GM23338 (cell line): ENCODE measurements at regions not wholly inside any gene's neighbourhood (a gene's known extent, or its start where the extent isn't known, plus 50 kb on each side); places are given as distances from the start of the nearest gene placed in this dataset.

Experiments used
- ATAC-seq: fragments of 200-7000 bp; cut with Tn5 transposase; 3 replicates; pipeline ENCODE4 v1.9.1; 2020
- DNase-seq: peaks from one replicate; pipeline ENCODE4 v3.0.0-alpha.2; 2015; ENCODE audit warnings: low spot score
- H2AFZ ChIP-seq: fragments of 200-600 bp; sonication (generic); 2 replicates; pipeline ENCODE4 v1.8.0; 2016; ENCODE audit warnings: antibody characterized with exemption, mild to moderate bottlenecking, moderate library complexity
- H3F3A ChIP-seq: fragments of 200-600 bp; sonication (generic); replicated peaks from 2 replicates; pipeline ENCODE4 v1.8.0; 2017; ENCODE audit warnings: antibody characterized with exemption, mixed run types, low read depth
- H3K27ac ChIP-seq: fragments of 200-600 bp; sonication (generic); 2 replicates; pipeline ENCODE4 v1.6.1; 2016; ENCODE audit warnings: low read depth
- H3K27me3 ChIP-seq: fragments of 200-600 bp; sonication (generic); 2 replicates; pipeline ENCODE4 v1.8.0; 2016; ENCODE audit warnings: mild to moderate bottlenecking, mixed run types, moderate library complexity; ENCODE audit not compliant: insufficient read depth
- H3K36me3 ChIP-seq: fragments of 200-600 bp; sonication (generic); 2 replicates; pipeline ENCODE4 v1.8.0; 2016; ENCODE audit warnings: mild to moderate bottlenecking; ENCODE audit not compliant: insufficient read depth
- H3K4me1 ChIP-seq: fragments of 200-600 bp; sonication (generic); 2 replicates; pipeline ENCODE4 v1.8.0; 2016; ENCODE audit warnings: mild to moderate bottlenecking, moderate library complexity; ENCODE audit not compliant: insufficient read depth
- H3K4me2 ChIP-seq: fragments of 200-600 bp; sonication (generic); 2 replicates; pipeline ENCODE4 v1.7.1; 2017; ENCODE audit warnings: mixed run types
- H3K4me3 ChIP-seq: fragments of 200-600 bp; sonication (generic); 2 replicates; pipeline ENCODE4 v1.6.1; 2016; ENCODE audit warnings: mixed run types
- H3K79me2 ChIP-seq: fragments of 200-600 bp; sonication (generic); replicated peaks from 2 replicates; pipeline ENCODE4 v1.8.0; 2017; ENCODE audit warnings: mild to moderate bottlenecking; ENCODE audit not compliant: insufficient read depth
- H3K9me2 ChIP-seq: fragments of 200-600 bp; sonication (generic); 2 replicates; pipeline ENCODE4 v1.8.0; 2017; ENCODE audit not compliant: insufficient read depth
- H4K20me1 ChIP-seq: fragments of 200-600 bp; sonication (generic); replicated peaks from 2 replicates; pipeline ENCODE4 v1.8.0; 2017; ENCODE audit warnings: mild to moderate bottlenecking; ENCODE audit not compliant: insufficient read depth
- H3K27ac Mint-ChIP-seq: 2 replicates; pipeline ENCODE4 v1.8.0; 2020; ENCODE audit warnings: inconsistent platforms, mild to moderate bottlenecking, moderate library complexity, mixed read lengths
- H3K27me3 Mint-ChIP-seq: 3 replicates; pipeline ENCODE4 v1.8.0; 2022; ENCODE audit warnings: low read depth, mild to moderate bottlenecking, moderate library complexity, mixed read lengths, inconsistent platforms; ENCODE audit not compliant: insufficient read depth, poor library complexity
- H3K36me3 Mint-ChIP-seq: 3 replicates; pipeline ENCODE4 v1.8.0; 2021; ENCODE audit warnings: low read depth, mild to moderate bottlenecking, inconsistent platforms, moderate library complexity, mixed read lengths
- H3K4me1 Mint-ChIP-seq: 3 replicates; pipeline ENCODE4 v1.8.0; 2020; ENCODE audit warnings: mild to moderate bottlenecking, inconsistent platforms, mixed read lengths
- H3K4me3 Mint-ChIP-seq: 3 replicates; pipeline ENCODE4 v1.8.0; 2021; ENCODE audit warnings: moderate library complexity, mild to moderate bottlenecking, inconsistent platforms, mixed read lengths
- H3K9me3 Mint-ChIP-seq: 3 replicates; pipeline ENCODE4 v1.8.0; 2020; ENCODE audit warnings: moderate library complexity, mild to moderate bottlenecking, inconsistent platforms, mixed read lengths
- CREB1 ChIP-seq: fragments of 250-450 bp; sonication (Bioruptor Pico); IDR thresholded peaks from 2 replicates; pipeline ENCODE4 v1.5.0; 2020; ENCODE audit warnings: low read depth, mild to moderate bottlenecking, moderate library complexity
- EZH2 ChIP-seq: fragments of 200-600 bp; sonication (generic); IDR thresholded peaks from one replicate; pipeline ENCODE4 v1.8.0; 2017; ENCODE audit warnings: antibody characterized with exemption, mild to moderate bottlenecking, low read depth; ENCODE audit not compliant: unreplicated experiment
- EZH2phosphoT487 ChIP-seq: fragments of 200-600 bp; sonication (generic); IDR thresholded peaks from one replicate; pipeline ENCODE4 v1.8.1; 2018; ENCODE audit warnings: antibody characterized with exemption; ENCODE audit not compliant: unreplicated experiment
- JUNB ChIP-seq: IDR thresholded peaks from one replicate; pipeline ENCODE4 v1.6.1; 2016; ENCODE audit warnings: antibody characterized with exemption; ENCODE audit not compliant: unreplicated experiment
- NANOG ChIP-seq: IDR thresholded peaks from 2 replicates; pipeline ENCODE4 v1.6.1; 2016; ENCODE audit warnings: antibody characterized with exemption, borderline replicate concordance
- POLR2AphosphoS5 ChIP-seq: IDR thresholded peaks from 2 replicates; pipeline ENCODE4 v1.6.1; 2016; ENCODE audit warnings: antibody characterized with exemption, low read depth
- STAT1 ChIP-seq: IDR thresholded peaks from one replicate; pipeline ENCODE4 v1.6.1; 2016; ENCODE audit warnings: antibody characterized with exemption; ENCODE audit not compliant: unreplicated experiment
- ZNF114 ChIP-seq: fragments of 250-450 bp; sonication (Bioruptor Pico); IDR thresholded peaks from 2 replicates; pipeline ENCODE4 v1.5.0; 2020; ENCODE audit warnings: mild to moderate bottlenecking, moderate library complexity
- ZNF331 ChIP-seq: fragments of 250-450 bp; sonication (Bioruptor Pico); IDR thresholded peaks from 2 replicates; pipeline ENCODE4 v1.5.0; 2020; ENCODE audit warnings: low read depth, mild to moderate bottlenecking, moderate library complexity
- TF ChIP-seq, protein P1 (sequence below): IDR thresholded peaks from 2 replicates; pipeline ENCODE4 v1.6.1; 2016; ENCODE audit warnings: antibody characterized with exemption
- TF ChIP-seq, protein P2 (sequence below): IDR thresholded peaks from one replicate; pipeline ENCODE4 v1.6.1; 2018; ENCODE audit warnings: antibody characterized with exemption; ENCODE audit not compliant: unreplicated experiment
- TF ChIP-seq, protein P3 (sequence below), 2 experiments: fragments of 200-600 bp in 1 of 2; sonication (generic) in 1 of 2; conservative IDR thresholded peaks; 2 replicates each; pipeline versions ENCODE4 v1.5.1 to v1.6.1; 2016 to 2017; ENCODE audit warnings: antibody characterized with exemption in 2 of 2, low read depth in 2 of 2, mild to moderate bottlenecking in 2 of 2, moderate library complexity in 1 of 2
- TF ChIP-seq, protein P4 (sequence below): fragments of 250-450 bp; sonication (Bioruptor Pico); IDR thresholded peaks from 2 replicates; pipeline ENCODE4 v1.5.0; 2020; ENCODE audit warnings: mild to moderate bottlenecking, moderate library complexity

DNA sequence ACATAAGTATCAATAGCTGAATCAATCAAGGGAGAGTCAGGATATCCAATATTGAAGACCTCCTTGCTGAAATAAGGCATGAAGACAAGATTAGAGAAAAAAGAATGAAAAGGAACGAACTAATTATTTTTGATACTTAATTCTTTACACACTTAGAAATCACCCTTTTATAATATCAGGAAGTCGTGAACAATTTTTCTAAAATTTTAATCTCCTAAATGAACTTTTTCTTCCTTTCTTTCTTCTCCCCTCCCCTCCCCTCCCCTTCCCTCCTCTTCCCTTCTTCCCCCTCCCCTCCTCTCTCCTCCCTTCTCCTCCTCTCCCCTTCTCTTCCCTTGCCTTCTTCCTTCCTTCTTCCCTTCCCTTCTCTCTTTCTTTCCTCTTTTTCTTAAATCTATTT is 872.1 kb upstream of the PCDH10 start:
- H3K27me3 Mint-ChIP-seq: peaks cover 1% of the 10 kb centered on the region
- DNase-seq (no peak), ATAC-seq (no peak)
- no peak for TF ChIP-seq EZH2phosphoT487
- no peak for TF ChIP-seq CREB1 (CRISPR knock-in tag)
- no peak for TF ChIP-seq ZNF331 (CRISPR knock-in tag)
- TF ChIP-seq, protein P1, sequence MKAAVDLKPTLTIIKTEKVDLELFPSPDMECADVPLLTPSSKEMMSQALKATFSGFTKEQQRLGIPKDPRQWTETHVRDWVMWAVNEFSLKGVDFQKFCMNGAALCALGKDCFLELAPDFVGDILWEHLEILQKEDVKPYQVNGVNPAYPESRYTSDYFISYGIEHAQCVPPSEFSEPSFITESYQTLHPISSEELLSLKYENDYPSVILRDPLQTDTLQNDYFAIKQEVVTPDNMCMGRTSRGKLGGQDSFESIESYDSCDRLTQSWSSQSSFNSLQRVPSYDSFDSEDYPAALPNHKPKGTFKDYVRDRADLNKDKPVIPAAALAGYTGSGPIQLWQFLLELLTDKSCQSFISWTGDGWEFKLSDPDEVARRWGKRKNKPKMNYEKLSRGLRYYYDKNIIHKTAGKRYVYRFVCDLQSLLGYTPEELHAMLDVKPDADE: no peak
- no peak for TF ChIP-seq EZH2
- no peak for TF ChIP-seq POLR2AphosphoS5
- TF ChIP-seq, protein P2, sequence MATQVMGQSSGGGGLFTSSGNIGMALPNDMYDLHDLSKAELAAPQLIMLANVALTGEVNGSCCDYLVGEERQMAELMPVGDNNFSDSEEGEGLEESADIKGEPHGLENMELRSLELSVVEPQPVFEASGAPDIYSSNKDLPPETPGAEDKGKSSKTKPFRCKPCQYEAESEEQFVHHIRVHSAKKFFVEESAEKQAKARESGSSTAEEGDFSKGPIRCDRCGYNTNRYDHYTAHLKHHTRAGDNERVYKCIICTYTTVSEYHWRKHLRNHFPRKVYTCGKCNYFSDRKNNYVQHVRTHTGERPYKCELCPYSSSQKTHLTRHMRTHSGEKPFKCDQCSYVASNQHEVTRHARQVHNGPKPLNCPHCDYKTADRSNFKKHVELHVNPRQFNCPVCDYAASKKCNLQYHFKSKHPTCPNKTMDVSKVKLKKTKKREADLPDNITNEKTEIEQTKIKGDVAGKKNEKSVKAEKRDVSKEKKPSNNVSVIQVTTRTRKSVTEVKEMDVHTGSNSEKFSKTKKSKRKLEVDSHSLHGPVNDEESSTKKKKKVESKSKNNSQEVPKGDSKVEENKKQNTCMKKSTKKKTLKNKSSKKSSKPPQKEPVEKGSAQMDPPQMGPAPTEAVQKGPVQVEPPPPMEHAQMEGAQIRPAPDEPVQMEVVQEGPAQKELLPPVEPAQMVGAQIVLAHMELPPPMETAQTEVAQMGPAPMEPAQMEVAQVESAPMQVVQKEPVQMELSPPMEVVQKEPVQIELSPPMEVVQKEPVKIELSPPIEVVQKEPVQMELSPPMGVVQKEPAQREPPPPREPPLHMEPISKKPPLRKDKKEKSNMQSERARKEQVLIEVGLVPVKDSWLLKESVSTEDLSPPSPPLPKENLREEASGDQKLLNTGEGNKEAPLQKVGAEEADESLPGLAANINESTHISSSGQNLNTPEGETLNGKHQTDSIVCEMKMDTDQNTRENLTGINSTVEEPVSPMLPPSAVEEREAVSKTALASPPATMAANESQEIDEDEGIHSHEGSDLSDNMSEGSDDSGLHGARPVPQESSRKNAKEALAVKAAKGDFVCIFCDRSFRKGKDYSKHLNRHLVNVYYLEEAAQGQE: no peak
- TF ChIP-seq, protein P3, sequence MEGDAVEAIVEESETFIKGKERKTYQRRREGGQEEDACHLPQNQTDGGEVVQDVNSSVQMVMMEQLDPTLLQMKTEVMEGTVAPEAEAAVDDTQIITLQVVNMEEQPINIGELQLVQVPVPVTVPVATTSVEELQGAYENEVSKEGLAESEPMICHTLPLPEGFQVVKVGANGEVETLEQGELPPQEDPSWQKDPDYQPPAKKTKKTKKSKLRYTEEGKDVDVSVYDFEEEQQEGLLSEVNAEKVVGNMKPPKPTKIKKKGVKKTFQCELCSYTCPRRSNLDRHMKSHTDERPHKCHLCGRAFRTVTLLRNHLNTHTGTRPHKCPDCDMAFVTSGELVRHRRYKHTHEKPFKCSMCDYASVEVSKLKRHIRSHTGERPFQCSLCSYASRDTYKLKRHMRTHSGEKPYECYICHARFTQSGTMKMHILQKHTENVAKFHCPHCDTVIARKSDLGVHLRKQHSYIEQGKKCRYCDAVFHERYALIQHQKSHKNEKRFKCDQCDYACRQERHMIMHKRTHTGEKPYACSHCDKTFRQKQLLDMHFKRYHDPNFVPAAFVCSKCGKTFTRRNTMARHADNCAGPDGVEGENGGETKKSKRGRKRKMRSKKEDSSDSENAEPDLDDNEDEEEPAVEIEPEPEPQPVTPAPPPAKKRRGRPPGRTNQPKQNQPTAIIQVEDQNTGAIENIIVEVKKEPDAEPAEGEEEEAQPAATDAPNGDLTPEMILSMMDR (conservative IDR thresholded peaks at IDR 0.05; ENCODE audit: low read depth in 2 of 2): no peak
- TF ChIP-seq NANOG: no peak
- TF ChIP-seq, protein P4, sequence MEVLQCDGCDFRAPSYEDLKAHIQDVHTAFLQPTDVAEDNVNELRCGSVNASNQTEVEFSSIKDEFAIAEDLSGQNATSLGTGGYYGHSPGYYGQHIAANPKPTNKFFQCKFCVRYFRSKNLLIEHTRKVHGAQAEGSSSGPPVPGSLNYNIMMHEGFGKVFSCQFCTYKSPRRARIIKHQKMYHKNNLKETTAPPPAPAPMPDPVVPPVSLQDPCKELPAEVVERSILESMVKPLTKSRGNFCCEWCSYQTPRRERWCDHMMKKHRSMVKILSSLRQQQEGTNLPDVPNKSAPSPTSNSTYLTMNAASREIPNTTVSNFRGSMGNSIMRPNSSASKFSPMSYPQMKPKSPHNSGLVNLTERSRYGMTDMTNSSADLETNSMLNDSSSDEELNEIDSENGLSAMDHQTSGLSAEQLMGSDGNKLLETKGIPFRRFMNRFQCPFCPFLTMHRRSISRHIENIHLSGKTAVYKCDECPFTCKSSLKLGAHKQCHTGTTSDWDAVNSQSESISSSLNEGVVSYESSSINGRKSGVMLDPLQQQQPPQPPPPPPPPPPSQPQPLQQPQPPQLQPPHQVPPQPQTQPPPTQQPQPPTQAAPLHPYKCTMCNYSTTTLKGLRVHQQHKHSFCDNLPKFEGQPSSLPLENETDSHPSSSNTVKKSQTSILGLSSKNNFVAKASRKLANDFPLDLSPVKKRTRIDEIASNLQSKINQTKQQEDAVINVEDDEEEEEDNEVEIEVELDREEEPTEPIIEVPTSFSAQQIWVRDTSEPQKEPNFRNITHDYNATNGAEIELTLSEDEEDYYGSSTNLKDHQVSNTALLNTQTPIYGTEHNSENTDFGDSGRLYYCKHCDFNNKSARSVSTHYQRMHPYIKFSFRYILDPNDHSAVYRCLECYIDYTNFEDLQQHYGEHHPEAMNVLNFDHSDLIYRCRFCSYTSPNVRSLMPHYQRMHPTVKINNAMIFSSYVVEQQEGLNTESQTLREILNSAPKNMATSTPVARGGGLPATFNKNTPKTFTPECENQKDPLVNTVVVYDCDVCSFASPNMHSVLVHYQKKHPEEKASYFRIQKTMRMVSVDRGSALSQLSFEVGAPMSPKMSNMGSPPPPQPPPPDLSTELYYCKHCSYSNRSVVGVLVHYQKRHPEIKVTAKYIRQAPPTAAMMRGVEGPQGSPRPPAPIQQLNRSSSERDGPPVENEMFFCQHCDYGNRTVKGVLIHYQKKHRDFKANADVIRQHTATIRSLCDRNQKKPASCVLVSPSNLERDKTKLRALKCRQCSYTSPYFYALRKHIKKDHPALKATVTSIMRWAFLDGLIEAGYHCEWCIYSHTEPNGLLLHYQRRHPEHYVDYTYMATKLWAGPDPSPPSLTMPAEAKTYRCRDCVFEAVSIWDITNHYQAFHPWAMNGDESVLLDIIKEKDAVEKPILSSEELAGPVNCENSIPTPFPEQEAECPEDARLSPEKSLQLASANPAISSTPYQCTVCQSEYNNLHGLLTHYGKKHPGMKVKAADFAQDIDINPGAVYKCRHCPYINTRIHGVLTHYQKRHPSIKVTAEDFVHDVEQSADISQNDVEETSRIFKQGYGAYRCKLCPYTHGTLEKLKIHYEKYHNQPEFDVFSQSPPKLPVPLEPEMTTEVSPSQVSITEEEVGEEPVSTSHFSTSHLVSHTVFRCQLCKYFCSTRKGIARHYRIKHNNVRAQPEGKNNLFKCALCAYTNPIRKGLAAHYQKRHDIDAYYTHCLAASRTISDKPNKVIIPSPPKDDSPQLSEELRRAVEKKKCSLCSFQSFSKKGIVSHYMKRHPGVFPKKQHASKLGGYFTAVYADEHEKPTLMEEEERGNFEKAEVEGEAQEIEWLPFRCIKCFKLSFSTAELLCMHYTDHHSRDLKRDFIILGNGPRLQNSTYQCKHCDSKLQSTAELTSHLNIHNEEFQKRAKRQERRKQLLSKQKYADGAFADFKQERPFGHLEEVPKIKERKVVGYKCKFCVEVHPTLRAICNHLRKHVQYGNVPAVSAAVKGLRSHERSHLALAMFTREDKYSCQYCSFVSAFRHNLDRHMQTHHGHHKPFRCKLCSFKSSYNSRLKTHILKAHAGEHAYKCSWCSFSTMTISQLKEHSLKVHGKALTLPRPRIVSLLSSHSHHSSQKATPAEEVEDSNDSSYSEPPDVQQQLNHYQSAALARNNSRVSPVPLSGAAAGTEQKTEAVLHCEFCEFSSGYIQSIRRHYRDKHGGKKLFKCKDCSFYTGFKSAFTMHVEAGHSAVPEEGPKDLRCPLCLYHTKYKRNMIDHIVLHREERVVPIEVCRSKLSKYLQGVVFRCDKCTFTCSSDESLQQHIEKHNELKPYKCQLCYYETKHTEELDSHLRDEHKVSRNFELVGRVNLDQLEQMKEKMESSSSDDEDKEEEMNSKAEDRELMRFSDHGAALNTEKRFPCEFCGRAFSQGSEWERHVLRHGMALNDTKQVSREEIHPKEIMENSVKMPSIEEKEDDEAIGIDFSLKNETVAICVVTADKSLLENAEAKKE (CRISPR knock-in tag): no peak
- TF ChIP-seq JUNB: no peak
- TF ChIP-seq STAT1: no peak
- TF ChIP-seq ZNF114: no peak
- no peak overlapping the region for H3K27ac ChIP-seq
- H3K36me3 Mint-ChIP-seq: peaks cover 7% of the 10 kb centered on the region; the same call in 2 of the 3 replicates
- no peaks in the 10 kb centered on the region for H4K20me1 ChIP-seq
- H3F3A ChIP-seq: no peaks in the 10 kb centered on the region
- no peaks in the 10 kb centered on the region for H3K9me2 ChIP-seq
- H3K4me1 Mint-ChIP-seq: no peaks in the 10 kb centered on the region
- H3K79me2 ChIP-seq: no peaks in the 10 kb centered on the region
- H3K4me2 ChIP-seq: no peak overlapping the region
- no peak overlapping the region; the same call in 1 of the 2 replicates for H3K27ac Mint-ChIP-seq
- no peaks in the 10 kb centered on the region for H3K27me3 ChIP-seq
- H3K4me1 ChIP-seq: no peaks in the 10 kb centered on the region
- H3K4me3 ChIP-seq: no peak overlapping the region
- no peak overlapping the region for H2AFZ ChIP-seq
- no peak overlapping the region for H3K4me3 Mint-ChIP-seq
- no peaks in the 10 kb centered on the region for H3K36me3 ChIP-seq
- H3K9me3 Mint-ChIP-seq: peaks cover 5% of the 10 kb centered on the region; the same call in 2 of the 3 replicates
